Breast epithelium (tissue), 3 donors: ENCODE measurements at regions not wholly inside any gene's neighbourhood (a gene's known extent, or its start where the extent isn't known, plus 50 kb on each side); places are given as distances from the start of the nearest gene placed in this dataset.

ENCODE experiments used
- POLR2AphosphoS5 ChIP-seq, 3 donors: sonication (generic); formaldehyde crosslinking; IDR thresholded peaks; one replicate each; pipeline ENCODE4 v1.6.1; 2017; ENCODE audit warnings: antibody characterized with exemption in 3 of 3
- TF ChIP-seq, protein P1 (sequence below), 3 donors: fragments of 450-650 bp; IDR thresholded peaks; one replicate each; pipeline ENCODE4 v1.5.1; 2016 to 2017; ENCODE audit warnings: antibody characterized with exemption in 3 of 3, mild to moderate bottlenecking in 3 of 3, moderate library complexity in 3 of 3

DNA sequence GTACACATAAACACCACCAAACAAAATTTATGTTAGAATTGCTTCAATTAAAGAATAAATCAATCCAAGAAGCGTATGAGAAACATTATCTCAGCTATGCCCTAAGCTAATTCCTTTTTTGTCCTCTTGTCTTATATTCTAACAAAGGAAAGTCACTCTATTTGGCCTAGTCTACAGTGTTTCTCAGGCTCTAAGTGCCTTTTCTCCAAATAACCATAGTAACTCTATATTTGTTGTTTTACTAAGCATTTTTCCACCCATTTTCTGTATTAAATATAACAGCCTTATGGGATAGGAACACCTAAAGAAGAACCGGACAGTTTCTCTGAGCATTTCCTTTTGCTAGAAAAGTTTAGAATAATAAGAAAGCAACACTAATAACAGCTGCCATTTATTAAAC, 120.1 kb upstream of the MTAP start:
- TF ChIP-seq, protein P1, sequence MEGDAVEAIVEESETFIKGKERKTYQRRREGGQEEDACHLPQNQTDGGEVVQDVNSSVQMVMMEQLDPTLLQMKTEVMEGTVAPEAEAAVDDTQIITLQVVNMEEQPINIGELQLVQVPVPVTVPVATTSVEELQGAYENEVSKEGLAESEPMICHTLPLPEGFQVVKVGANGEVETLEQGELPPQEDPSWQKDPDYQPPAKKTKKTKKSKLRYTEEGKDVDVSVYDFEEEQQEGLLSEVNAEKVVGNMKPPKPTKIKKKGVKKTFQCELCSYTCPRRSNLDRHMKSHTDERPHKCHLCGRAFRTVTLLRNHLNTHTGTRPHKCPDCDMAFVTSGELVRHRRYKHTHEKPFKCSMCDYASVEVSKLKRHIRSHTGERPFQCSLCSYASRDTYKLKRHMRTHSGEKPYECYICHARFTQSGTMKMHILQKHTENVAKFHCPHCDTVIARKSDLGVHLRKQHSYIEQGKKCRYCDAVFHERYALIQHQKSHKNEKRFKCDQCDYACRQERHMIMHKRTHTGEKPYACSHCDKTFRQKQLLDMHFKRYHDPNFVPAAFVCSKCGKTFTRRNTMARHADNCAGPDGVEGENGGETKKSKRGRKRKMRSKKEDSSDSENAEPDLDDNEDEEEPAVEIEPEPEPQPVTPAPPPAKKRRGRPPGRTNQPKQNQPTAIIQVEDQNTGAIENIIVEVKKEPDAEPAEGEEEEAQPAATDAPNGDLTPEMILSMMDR (IDR thresholded peaks at IDR 0.05) = no peak
- TF ChIP-seq POLR2AphosphoS5 (IDR thresholded peaks at IDR 0.05) = no peak
